ES-I3 (cell line): ENCODE measurements at regions not wholly inside any gene's neighbourhood (a gene's known extent, or its start where the extent isn't known, plus 50 kb on each side); places are given as distances from the start of the nearest gene placed in this dataset.

Experiments
- H3K36me3 ChIP-seq: 2 replicates; pipeline ENCODE4 v1.6.1; 2013; ENCODE audit warnings: mild to moderate bottlenecking, low read length, control low read depth, moderate library complexity; ENCODE audit not compliant: insufficient read depth
- H3K4me1 ChIP-seq: 2 replicates; pipeline ENCODE4 v1.6.1; 2013; ENCODE audit warnings: mild to moderate bottlenecking, control low read depth, low read length; ENCODE audit not compliant: insufficient read depth
- H3K9ac ChIP-seq: 2 replicates; pipeline ENCODE4 v1.6.1; 2013; ENCODE audit warnings: low read depth, mild to moderate bottlenecking, low read length, moderate library complexity
- H3K9me3 ChIP-seq: 2 replicates; pipeline ENCODE4 v1.6.1; 2013; ENCODE audit warnings: mild to moderate bottlenecking, low read length, moderate library complexity; ENCODE audit not compliant: control insufficient read depth, insufficient read depth

DNA sequence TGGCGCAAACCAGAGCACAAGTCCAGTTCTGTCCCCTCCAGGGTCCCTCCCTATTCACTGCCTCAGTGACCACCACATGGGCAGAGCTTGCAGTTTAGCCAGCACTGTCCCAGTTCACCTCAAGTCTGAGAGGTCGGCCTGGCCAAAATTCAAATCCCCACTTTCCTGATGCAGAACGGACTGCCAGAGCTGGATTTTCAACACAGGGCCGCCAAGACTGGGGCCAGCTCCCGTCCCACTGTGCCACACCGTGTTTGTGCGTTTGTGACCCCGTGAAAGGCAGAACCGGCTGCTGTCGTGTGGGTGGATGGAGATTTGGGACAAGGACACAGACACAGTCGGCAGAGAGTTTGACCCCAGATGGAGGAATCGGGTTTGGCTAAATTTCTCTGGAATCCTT, 176.7 kb downstream of the URI1 start:
- no peaks in the 10 kb centered on the region for H3K9me3 ChIP-seq
- no peaks in the 10 kb centered on the region for H3K4me1 ChIP-seq
- H3K36me3 ChIP-seq = no peaks in the 10 kb centered on the region
- H3K9ac ChIP-seq = no peak overlapping the region

GRCh38 chr19:30119180-30119908, 177.3 kb downstream of the URI1 start:
- no peak overlapping the region for H3K9ac ChIP-seq
- no peaks in the 10 kb centered on the region for H3K36me3 ChIP-seq
- no peaks in the 10 kb centered on the region for H3K4me1 ChIP-seq
- no peaks in the 10 kb centered on the region for H3K9me3 ChIP-seq

GRCh38 chr19:30120860-30121484, 178.9 kb downstream of the URI1 start:
- Histone ChIP-seq H3K36me3 (no peaks in the 10 kb centered on the region), H3K9ac (no peak overlapping the region), H3K9me3 (no peaks in the 10 kb centered on the region), H3K4me1 (no peaks in the 10 kb centered on the region)

DNA sequence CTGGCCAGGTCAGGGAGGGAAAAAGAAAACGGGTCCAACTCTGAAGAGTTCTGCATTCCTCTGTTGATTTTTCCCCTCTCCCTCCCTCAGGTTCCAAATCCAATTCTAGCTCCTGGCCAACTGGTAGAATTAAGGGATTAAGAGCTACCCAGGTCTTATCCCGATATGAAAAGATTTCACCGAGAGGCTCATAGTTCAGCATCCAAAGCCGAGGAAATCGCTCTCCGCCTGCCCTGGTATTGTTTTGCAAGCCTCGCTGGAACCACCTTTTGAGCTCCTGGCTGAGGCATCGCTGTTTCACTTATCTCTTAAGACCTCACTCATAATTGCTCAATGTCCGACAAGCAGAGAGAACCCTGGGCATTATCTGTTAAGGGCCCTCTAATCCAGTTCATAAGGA, 180.4 kb downstream of the URI1 start:
- no peaks in the 10 kb centered on the region for H3K9me3 ChIP-seq
- no peaks in the 10 kb centered on the region for H3K4me1 ChIP-seq
- H3K36me3 ChIP-seq = no peaks in the 10 kb centered on the region
- H3K9ac ChIP-seq = no peak overlapping the region

DNA sequence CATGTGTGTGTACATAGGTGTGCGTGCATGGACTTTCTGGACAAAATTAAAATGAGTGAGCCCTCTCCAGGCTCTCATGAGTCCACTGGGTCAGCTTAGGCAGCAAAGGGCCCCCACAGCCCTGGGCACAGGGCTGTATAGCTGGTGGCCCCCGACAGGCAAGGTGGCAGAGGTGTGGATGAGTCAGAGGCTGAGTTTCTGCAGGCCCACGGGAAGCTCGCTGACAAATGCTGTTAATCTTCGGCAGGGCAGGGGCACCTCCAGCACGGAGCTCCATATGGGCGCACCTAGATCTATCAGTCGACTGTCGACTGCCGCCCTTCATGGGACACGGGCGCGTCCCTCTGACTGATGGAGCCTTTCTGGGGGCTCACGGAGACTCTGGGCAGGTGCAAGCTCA, 181.1 kb downstream of the URI1 start:
- no peaks in the 10 kb centered on the region for H3K4me1 ChIP-seq
- H3K9ac ChIP-seq = no peak overlapping the region
- no peaks in the 10 kb centered on the region for H3K9me3 ChIP-seq
- no peaks in the 10 kb centered on the region for H3K36me3 ChIP-seq

GRCh38 chr19:30123611-30124010, 181.6 kb downstream of the URI1 start:
- no peaks in the 10 kb centered on the region for H3K36me3 ChIP-seq
- H3K9ac ChIP-seq = no peak overlapping the region
- no peaks in the 10 kb centered on the region for H3K9me3 ChIP-seq
- H3K4me1 ChIP-seq = no peaks in the 10 kb centered on the region

GRCh38 chr19:30128211-30128610, 186.2 kb downstream of the URI1 start:
- no peaks in the 10 kb centered on the region for H3K9me3 ChIP-seq
- no peaks in the 10 kb centered on the region; the same call in 1 of the 2 replicates for H3K4me1 ChIP-seq
- no peaks in the 10 kb centered on the region for H3K36me3 ChIP-seq
- no peak overlapping the region for H3K9ac ChIP-seq

GRCh38 chr19:30130356-30131122, 188.5 kb downstream of the URI1 start:
- Histone ChIP-seq H3K9ac (no peak overlapping the region), H3K4me1 (no peaks in the 10 kb centered on the region; the same call in 1 of the 2 replicates), H3K36me3 (no peaks in the 10 kb centered on the region), H3K9me3 (no peaks in the 10 kb centered on the region)

DNA sequence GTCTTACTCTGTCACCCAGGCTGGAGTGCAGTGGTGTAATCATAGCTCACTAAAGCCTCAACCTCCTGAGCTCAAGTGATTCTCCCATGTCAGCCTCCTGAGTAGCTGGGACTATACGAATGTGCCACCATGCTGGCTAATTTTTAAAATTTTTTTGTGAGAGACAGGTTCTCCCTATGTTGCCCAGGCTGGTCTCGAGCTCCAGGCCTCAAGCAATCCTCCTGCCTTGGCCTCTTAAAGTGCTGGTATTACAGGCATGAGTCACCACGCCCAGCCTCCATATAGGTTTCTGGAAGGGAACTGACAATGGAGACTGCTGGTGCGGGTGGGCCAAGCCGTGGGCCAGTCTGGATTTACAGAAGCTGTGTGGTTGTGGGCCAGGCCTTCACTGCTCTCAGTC, 189.2 kb downstream of the URI1 start:
- H3K9ac ChIP-seq = no peak overlapping the region
- no peaks in the 10 kb centered on the region for H3K9me3 ChIP-seq
- H3K36me3 ChIP-seq = no peaks in the 10 kb centered on the region
- H3K4me1 ChIP-seq = no peaks in the 10 kb centered on the region; the same call in 1 of the 2 replicates

GRCh38 chr19:30131722-30132291, 189.8 kb downstream of the URI1 start:
- H3K4me1 ChIP-seq = no peaks in the 10 kb centered on the region; the same call in 1 of the 2 replicates
- H3K9me3 ChIP-seq = no peaks in the 10 kb centered on the region
- H3K36me3 ChIP-seq = no peaks in the 10 kb centered on the region
- H3K9ac ChIP-seq = no peak overlapping the region

- H3K9me3 ChIP-seq = no peaks in the 10 kb centered on the region
- no peaks in the 10 kb centered on the region; the same call in 1 of the 2 replicates for H3K4me1 ChIP-seq
- H3K9ac ChIP-seq = no peak overlapping the region
- H3K36me3 ChIP-seq = no peaks in the 10 kb centered on the region
Observed at GRCh38 chr19:30132343-30133075, 190.5 kb downstream of the URI1 start.

DNA sequence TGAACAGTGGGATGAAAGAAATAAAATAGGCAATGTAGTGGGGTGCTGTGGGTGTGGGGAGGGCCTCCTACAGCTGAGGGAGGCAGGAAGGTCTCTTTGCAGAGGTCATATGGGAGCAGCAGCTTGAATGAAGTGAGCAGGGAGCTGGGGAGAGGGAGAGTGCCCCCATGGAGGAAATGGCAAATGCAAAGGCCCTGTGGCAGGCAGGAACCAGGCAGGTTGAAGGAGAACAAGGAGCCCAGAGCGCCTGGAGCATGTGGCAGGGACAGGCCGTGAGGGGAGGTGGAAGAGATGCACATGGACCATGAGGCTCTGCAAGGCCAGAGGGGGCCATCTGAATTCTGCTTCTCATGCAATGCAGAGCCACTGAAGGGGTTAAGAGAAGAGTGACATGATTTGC, 191.8 kb downstream of the URI1 start:
- H3K9me3 ChIP-seq = no peaks in the 10 kb centered on the region
- no peaks in the 10 kb centered on the region; the same call in 1 of the 2 replicates for H3K4me1 ChIP-seq
- H3K9ac ChIP-seq = no peak overlapping the region
- H3K36me3 ChIP-seq = no peaks in the 10 kb centered on the region

DNA sequence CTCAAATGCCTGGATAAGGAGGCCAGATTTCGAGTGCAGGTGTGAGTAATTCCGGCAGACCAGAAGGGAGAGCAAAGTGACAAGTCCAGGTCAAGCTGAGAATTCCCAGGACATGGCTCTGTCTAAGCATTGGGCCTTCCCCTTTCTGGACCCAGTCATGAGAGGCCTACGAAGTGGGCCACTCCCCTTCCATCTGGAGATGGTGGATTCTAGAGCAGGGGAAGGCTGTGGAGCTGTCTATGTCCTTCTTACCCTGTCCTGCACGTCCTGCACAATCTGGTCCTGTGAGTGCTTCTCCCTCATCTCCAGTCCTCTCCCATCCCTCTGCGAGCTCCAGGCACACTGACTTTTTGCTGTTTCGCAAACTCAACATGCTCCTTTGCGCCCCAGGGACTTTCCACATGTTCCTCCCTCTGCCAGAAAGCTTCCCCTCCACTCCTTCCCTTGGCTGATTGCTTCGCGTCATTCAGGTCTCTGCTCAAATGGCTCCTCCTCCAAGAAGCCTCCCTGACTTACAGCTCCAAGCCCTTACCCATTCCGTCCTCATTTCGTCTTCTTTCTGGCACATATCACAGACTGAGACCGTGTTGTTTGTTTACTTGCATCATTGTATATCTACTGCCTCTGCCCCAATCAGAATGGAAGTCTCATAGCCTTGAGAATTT, 193.2 kb downstream of the URI1 start:
- no peaks in the 10 kb centered on the region for H3K9me3 ChIP-seq
- no peaks in the 10 kb centered on the region; the same call in 1 of the 2 replicates for H3K4me1 ChIP-seq
- no peak overlapping the region for H3K9ac ChIP-seq
- no peaks in the 10 kb centered on the region for H3K36me3 ChIP-seq
